Mesenchymal stem cell (in vitro differentiated cells and primary cell): ENCODE measurements at regions not wholly inside any gene's neighbourhood (a gene's known extent, or its start where the extent isn't known, plus 50 kb on each side); places are given as distances from the start of the nearest gene placed in this dataset.
"Not testable (repeated sequence)": the region's sequence is repeated elsewhere in the genome, so short reads cannot be mapped to it uniquely, and the experiment has no call there.

ENCODE experiments used
- DNase-seq: peaks from one replicate; pipeline ENCODE4 v3.0.0-alpha.2; 2013
- H2AFZ ChIP-seq: one replicate; pipeline ENCODE4 v1.6.1; 2013; ENCODE audit warnings: low read depth, mild to moderate bottlenecking, control low read depth, inconsistent platforms, low read length, moderate library complexity
- H2AK5ac ChIP-seq: 2 replicates; pipeline ENCODE4 v1.6.1; 2013; ENCODE audit warnings: low read length, moderate library complexity, mild to moderate bottlenecking, inconsistent platforms; ENCODE audit not compliant: severe bottlenecking
- H2BK120ac ChIP-seq: one replicate; pipeline ENCODE4 v1.6.1; 2013; ENCODE audit warnings: low read depth, mild to moderate bottlenecking, inconsistent platforms, low read length, moderate library complexity
- H2BK12ac ChIP-seq, 2 experiments: one replicate each; pipeline ENCODE4 v1.6.1; 2013; ENCODE audit warnings: inconsistent platforms in 2 of 2, low read length in 2 of 2, mild to moderate bottlenecking in 2 of 2, moderate library complexity in 2 of 2, control low read depth in 1 of 2
- H2BK15ac ChIP-seq: one replicate; pipeline ENCODE4 v1.6.1; 2013; ENCODE audit warnings: mild to moderate bottlenecking, low read depth, inconsistent platforms; ENCODE audit not compliant: poor library complexity, severe bottlenecking
- H2BK5ac ChIP-seq: 2 replicates; pipeline ENCODE4 v1.6.1; 2013; ENCODE audit warnings: low read depth, mild to moderate bottlenecking, low read length, control low read depth, inconsistent platforms; ENCODE audit not compliant: poor library complexity, severe bottlenecking
- H3K14ac ChIP-seq, 2 experiments: one replicate each; pipeline ENCODE4 v1.6.1; 2013; ENCODE audit warnings: inconsistent platforms in 2 of 2, low read length in 2 of 2, control low read depth in 1 of 2, mild to moderate bottlenecking in 1 of 2, moderate library complexity in 1 of 2
- H3K18ac ChIP-seq, 2 experiments: one replicate each; pipeline ENCODE4 v1.6.1; 2013; ENCODE audit warnings: inconsistent platforms in 2 of 2, low read length in 2 of 2, control low read depth in 1 of 2, low read depth in 1 of 2, mild to moderate bottlenecking in 1 of 2
- H3K23ac ChIP-seq, 2 experiments: one replicate each; pipeline ENCODE4 v1.6.1; 2013; ENCODE audit warnings: inconsistent platforms in 2 of 2, low read length in 2 of 2, mild to moderate bottlenecking in 2 of 2, moderate library complexity in 2 of 2, control low read depth in 1 of 2
- H3K27ac ChIP-seq: 2 replicates; pipeline ENCODE4 v1.5.1; 2013; ENCODE audit warnings: mild to moderate bottlenecking, moderate library complexity, low read length, control low read depth, inconsistent platforms; ENCODE audit not compliant: poor library complexity, severe bottlenecking
- H3K27me3 ChIP-seq, 2 experiments: 2 replicates each; pipeline versions ENCODE4 v1.6.1 to v1.7.0; 2013; ENCODE audit warnings: low read length in 2 of 2, mild to moderate bottlenecking in 2 of 2, moderate library complexity in 2 of 2, control low read depth in 1 of 2, inconsistent platforms in 1 of 2; ENCODE audit not compliant: control insufficient read depth in 1 of 2, insufficient read depth in 1 of 2
- H3K36me3 ChIP-seq, 2 experiments: 2 replicates each; pipeline versions ENCODE4 v1.6.1 to v1.7.0; 2013; ENCODE audit warnings: low read length in 2 of 2, control low read depth in 1 of 2, inconsistent platforms in 1 of 2, low read depth in 1 of 2, mild to moderate bottlenecking in 1 of 2; ENCODE audit not compliant: insufficient read depth in 2 of 2, control insufficient read depth in 1 of 2
- H3K4ac ChIP-seq, 2 experiments: one replicate each; pipeline ENCODE4 v1.6.1; 2013; ENCODE audit warnings: inconsistent platforms in 2 of 2, low read length in 2 of 2, mild to moderate bottlenecking in 2 of 2, moderate library complexity in 2 of 2, control low read depth in 1 of 2, low read depth in 1 of 2
- H3K4me1 ChIP-seq: 2 replicates; pipeline ENCODE4 v1.6.1; 2013; ENCODE audit warnings: low read depth, low read length, control low read depth; ENCODE audit not compliant: control insufficient read depth, insufficient read depth
- H3K4me2 ChIP-seq: 2 replicates; pipeline ENCODE4 v1.6.1; 2013; ENCODE audit warnings: low read length, mild to moderate bottlenecking, inconsistent platforms; ENCODE audit not compliant: poor library complexity, severe bottlenecking
- H3K4me3 ChIP-seq, 2 experiments: 2 replicates each; pipeline versions ENCODE4 v1.5.1 to v1.7.0; 2013; ENCODE audit warnings: low read length in 2 of 2, mild to moderate bottlenecking in 2 of 2, control low read depth in 1 of 2, low read depth in 1 of 2; ENCODE audit not compliant: insufficient read depth in 1 of 2
- H3K79me1 ChIP-seq: replicated peaks from 2 replicates; pipeline ENCODE4 v1.6.1; 2013; ENCODE audit warnings: mild to moderate bottlenecking, control low read depth, low read length, inconsistent platforms; ENCODE audit not compliant: poor library complexity, severe bottlenecking
- H3K9ac ChIP-seq: 2 replicates; pipeline ENCODE4 v1.7.0; 2013; ENCODE audit warnings: mild to moderate bottlenecking, low read length, moderate library complexity
- H3K9me3 ChIP-seq: 2 replicates; pipeline ENCODE4 v1.7.0; 2013; ENCODE audit warnings: mild to moderate bottlenecking, low read length; ENCODE audit not compliant: control insufficient read depth
- H4K8ac ChIP-seq: one replicate; pipeline ENCODE4 v1.6.1; 2013; ENCODE audit warnings: inconsistent platforms, mild to moderate bottlenecking, low read length, moderate library complexity
- H4K91ac ChIP-seq: one replicate; pipeline ENCODE4 v1.6.1; 2013; ENCODE audit warnings: mild to moderate bottlenecking, low read length, inconsistent platforms
- WGBS: methylation state at CpG from one replicate; pipeline ENCODE4 v1.1.7; 2013; ENCODE audit warnings: mixed read lengths; 5-methylcytosine and 5-hydroxymethylcytosine counted together

DNA sequence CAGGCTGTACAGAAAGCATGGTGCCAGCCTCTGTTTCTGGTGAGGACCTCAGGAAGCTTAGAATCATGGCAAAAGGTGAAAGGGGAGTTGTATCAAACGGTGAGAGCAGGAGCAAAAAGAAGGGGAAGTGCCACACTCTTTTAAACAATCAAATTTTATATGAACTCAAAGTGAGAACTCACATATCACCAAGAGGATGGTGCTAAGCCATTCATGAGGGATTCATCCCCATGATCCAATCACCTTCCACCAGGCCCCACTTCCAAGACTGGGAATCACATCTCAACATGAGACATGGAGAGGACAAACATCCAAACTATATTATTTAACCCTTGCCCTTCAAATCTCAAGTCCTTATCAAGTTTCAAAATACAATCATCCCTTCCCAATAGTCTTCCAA, 836.7 kb downstream of the SLITRK5 start:
- Histone ChIP-seq H3K4me1 (no peaks in the 10 kb centered on the region), H2BK12ac (no peak overlapping the region)
- WGBS, result no CpG with 5 or more reads among the region's 1 CpG

DNA sequence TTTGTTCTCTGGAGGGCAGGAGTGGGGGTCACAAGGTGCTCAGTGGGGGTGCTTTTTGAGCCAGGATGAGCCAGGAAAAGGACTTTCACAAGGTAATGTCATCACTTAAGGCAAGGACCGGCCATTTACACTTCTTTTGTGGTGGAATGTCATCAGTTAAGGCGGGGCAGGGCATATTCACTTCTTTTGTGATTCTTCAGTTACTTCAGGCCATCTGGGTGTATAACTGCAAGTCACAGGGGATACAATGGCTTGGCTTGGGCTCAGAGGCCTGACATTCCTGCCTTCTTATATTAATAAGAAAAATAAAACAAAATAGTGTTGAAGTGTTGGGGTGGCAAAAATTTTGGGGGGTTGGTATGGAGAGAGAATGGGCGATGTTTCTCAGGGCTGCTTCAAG, 841.8 kb downstream of the SLITRK5 start:
- not testable (repeated sequence) for H3K27me3 ChIP-seq, H3K18ac ChIP-seq, H3K27ac ChIP-seq, H3K4me1 ChIP-seq, H2AK5ac ChIP-seq, H2AFZ ChIP-seq, H3K4me2 ChIP-seq, H2BK120ac ChIP-seq, H2BK15ac ChIP-seq, H3K14ac ChIP-seq, H3K36me3 ChIP-seq, H2BK5ac ChIP-seq, H3K79me1 ChIP-seq, H2BK12ac ChIP-seq, DNase-seq, H4K8ac ChIP-seq, H4K91ac ChIP-seq, H3K4ac ChIP-seq, H3K23ac ChIP-seq, H3K4me3 ChIP-seq, H3K9ac ChIP-seq
- H3K9me3 ChIP-seq, result peaks cover 35% of the 10 kb centered on the region
- WGBS, result 99% methylated on average over 2 of the region's 3 CpGs

More for the DNA sequence above, 836.7 kb downstream of the SLITRK5 start:
- Histone ChIP-seq H2BK120ac (no peak overlapping the region), H3K9ac (no peak overlapping the region), H2AK5ac (no peak overlapping the region), H4K8ac (no peak overlapping the region), H3K27ac (no peak overlapping the region), H4K91ac (no peak overlapping the region), H3K4me3 (no peak overlapping the region), H3K18ac (no peak overlapping the region), H3K14ac (no peak overlapping the region), H3K36me3 (no peaks in the 10 kb centered on the region), H3K4ac (no peak overlapping the region), H2BK15ac (no peak overlapping the region), H3K79me1 (no peaks in the 10 kb centered on the region), H2BK5ac (no peak overlapping the region), H3K27me3 (no peaks in the 10 kb centered on the region), H2AFZ (no peak overlapping the region), H3K23ac (no peak overlapping the region), H3K9me3 (peaks cover 66% of the 10 kb centered on the region), H3K4me2 (no peak overlapping the region)
- DNase-seq, result no peak

- Histone ChIP-seq H3K23ac (no peak overlapping the region), H3K4me3 (no peak overlapping the region), H3K18ac (no peak overlapping the region), H3K4me2 (no peak overlapping the region), H3K14ac (no peak overlapping the region), H3K4ac (no peak overlapping the region), H4K91ac (no peak overlapping the region), H3K4me1 (no peaks in the 10 kb centered on the region), H3K27me3 (no peaks in the 10 kb centered on the region), H4K8ac (no peak overlapping the region), H2AK5ac (no peak overlapping the region), H2BK12ac (no peak overlapping the region), H2BK5ac (no peak overlapping the region), H2BK120ac (no peak overlapping the region), H3K36me3 (no peaks in the 10 kb centered on the region), H3K79me1 (no peaks in the 10 kb centered on the region), H2AFZ (no peak overlapping the region), H3K9ac (no peak overlapping the region), H3K27ac (no peak overlapping the region), H2BK15ac (no peak overlapping the region), H3K9me3 (peaks cover 11% of the 10 kb centered on the region)
- WGBS, result 81% methylated on average over 6 of the region's 6 CpGs
- DNase-seq, result no peak
These were observed 855.1 kb downstream of the SLITRK5 start for GRCh38 chr13:88526186-88526852.

GRCh38 chr13:88526853-88527215, 855.7 kb downstream of the SLITRK5 start:
- no peaks in the 10 kb centered on the region for H3K4me1 ChIP-seq
- H4K91ac ChIP-seq, result no peak overlapping the region
- no peak overlapping the region for H2AK5ac ChIP-seq
- H2BK15ac ChIP-seq, result no peak overlapping the region
- H3K27ac ChIP-seq, result no peak overlapping the region
- DNase-seq, result no peak
- no peak overlapping the region for H2BK12ac ChIP-seq
- no peak overlapping the region for H3K18ac ChIP-seq
- no peak overlapping the region for H4K8ac ChIP-seq
- no peak overlapping the region for H3K4ac ChIP-seq
- H3K23ac ChIP-seq, result no peak overlapping the region
- H3K4me2 ChIP-seq, result no peak overlapping the region
- peaks cover 11% of the 10 kb centered on the region for H3K9me3 ChIP-seq
- H3K79me1 ChIP-seq, result no peaks in the 10 kb centered on the region
- 100% methylated on average over 3 of the region's 6 CpGs for WGBS
- no peak overlapping the region for H3K14ac ChIP-seq
- H3K9ac ChIP-seq, result no peak overlapping the region
- no peak overlapping the region for H2BK120ac ChIP-seq
- no peak overlapping the region for H2BK5ac ChIP-seq
- H3K27me3 ChIP-seq, result no peaks in the 10 kb centered on the region
- H2AFZ ChIP-seq, result no peak overlapping the region
- no peak overlapping the region for H3K4me3 ChIP-seq
- no peaks in the 10 kb centered on the region for H3K36me3 ChIP-seq
